Fibroblast of lung (primary cell): ENCODE measurements at regions not wholly inside any gene's neighbourhood (a gene's known extent, or its start where the extent isn't known, plus 50 kb on each side); places are given as distances from the start of the nearest gene placed in this dataset.
"Not testable (repeated sequence)": the region's sequence is repeated elsewhere in the genome, so short reads cannot be mapped to it uniquely, and the experiment has no call there.

Source experiments
- EZH2 ChIP-seq: IDR thresholded peaks from 2 replicates; pipeline ENCODE4 v1.5.1; 2012; ENCODE audit warnings: low read length, control low read depth, mild to moderate bottlenecking; ENCODE audit errors: missing control alignments
- TF ChIP-seq, protein P1 (sequence below), 2 donors: IDR thresholded peaks in 1 of 2; conservative IDR thresholded peaks in 1 of 2; 1 replicate in 1 of 2; 2 replicates in 1 of 2; pipeline ENCODE4 v1.5.1; 2011 to 2012; ENCODE audit warnings: low read length in 2 of 2, control low read depth in 1 of 2, inconsistent platforms in 1 of 2, low read depth in 1 of 2, mild to moderate bottlenecking in 1 of 2

DNA sequence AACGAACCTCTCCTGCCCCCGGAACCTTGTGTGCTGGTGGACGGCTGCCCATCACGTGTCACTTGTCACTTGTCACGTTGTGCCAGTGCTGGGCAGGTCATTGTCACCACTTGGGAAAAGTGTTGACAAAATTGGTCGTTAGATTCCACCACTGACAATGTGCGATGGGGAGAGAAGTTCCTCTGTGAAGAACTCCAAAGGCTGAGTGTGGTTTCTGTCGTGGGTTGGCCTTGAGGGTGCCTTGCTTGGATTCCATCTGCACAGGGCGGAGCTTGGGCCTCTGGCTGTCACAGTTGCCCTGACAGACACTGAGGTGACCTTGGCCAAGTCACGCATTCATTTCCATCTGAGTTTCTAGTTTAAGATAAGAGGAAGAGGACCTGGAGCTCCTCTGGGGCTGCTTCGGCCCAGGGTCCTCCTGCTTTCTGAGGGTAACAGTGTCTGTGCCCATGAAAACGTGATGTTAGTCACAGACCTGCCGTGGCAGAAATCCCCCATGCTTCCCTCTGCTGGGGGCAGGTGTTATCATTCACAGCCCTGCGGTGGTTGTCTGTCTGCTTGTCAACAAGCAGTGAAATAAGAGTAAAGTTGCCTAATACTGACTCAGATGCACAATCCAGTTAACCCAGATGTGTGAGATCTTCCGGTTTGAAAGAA is 133.6 kb downstream of the LAT start:
- TF ChIP-seq, protein P1, sequence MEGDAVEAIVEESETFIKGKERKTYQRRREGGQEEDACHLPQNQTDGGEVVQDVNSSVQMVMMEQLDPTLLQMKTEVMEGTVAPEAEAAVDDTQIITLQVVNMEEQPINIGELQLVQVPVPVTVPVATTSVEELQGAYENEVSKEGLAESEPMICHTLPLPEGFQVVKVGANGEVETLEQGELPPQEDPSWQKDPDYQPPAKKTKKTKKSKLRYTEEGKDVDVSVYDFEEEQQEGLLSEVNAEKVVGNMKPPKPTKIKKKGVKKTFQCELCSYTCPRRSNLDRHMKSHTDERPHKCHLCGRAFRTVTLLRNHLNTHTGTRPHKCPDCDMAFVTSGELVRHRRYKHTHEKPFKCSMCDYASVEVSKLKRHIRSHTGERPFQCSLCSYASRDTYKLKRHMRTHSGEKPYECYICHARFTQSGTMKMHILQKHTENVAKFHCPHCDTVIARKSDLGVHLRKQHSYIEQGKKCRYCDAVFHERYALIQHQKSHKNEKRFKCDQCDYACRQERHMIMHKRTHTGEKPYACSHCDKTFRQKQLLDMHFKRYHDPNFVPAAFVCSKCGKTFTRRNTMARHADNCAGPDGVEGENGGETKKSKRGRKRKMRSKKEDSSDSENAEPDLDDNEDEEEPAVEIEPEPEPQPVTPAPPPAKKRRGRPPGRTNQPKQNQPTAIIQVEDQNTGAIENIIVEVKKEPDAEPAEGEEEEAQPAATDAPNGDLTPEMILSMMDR (conservative IDR thresholded peaks at IDR 0.05 in 1 of 2, IDR thresholded peaks at IDR 0.05 in 1 of 2; ENCODE audit: low read depth in 1 of 2, low read length in 2 of 2): not testable (repeated sequence)
- TF ChIP-seq EZH2: not testable (repeated sequence)
